ENCODE measurements at regions not wholly inside any gene's neighbourhood (a gene's known extent, or its start where the extent isn't known, plus 50 kb on each side); places are given as distances from the start of the nearest gene placed in this dataset.
"Not testable (repeated sequence)": the region's sequence is repeated elsewhere in the genome, so short reads cannot be mapped to it uniquely, and the experiment has no call there.

- DNase-seq (ENCODE audit: low spot score): no peak
Measured at GRCh38 chr10:62498271-62498670, 124.1 kb downstream of the ZNF365 start.

GRCh38 chr10:62500116-62500515, 125.9 kb downstream of the ZNF365 start:
- DNase-seq (ENCODE audit: low spot score): not testable (repeated sequence)

GRCh38 chr10:62501547-62501946, 127.4 kb downstream of the ZNF365 start:
- DNase-seq (ENCODE audit: low spot score): peak; percentile 28

- no peak for DNase-seq (ENCODE audit: low spot score)
Measured at GRCh38 chr10:62502995-62503613, 128.9 kb downstream of the ZNF365 start.

GRCh38 chr10:62503872-62504271, 129.7 kb downstream of the ZNF365 start:
- no peak for DNase-seq (ENCODE audit: low spot score)

GRCh38 chr10:62506371-62506770, 132.2 kb downstream of the ZNF365 start:
- DNase-seq (ENCODE audit: low spot score): no peak

- DNase-seq (ENCODE audit: low spot score): no peak
Measured at GRCh38 chr10:62511238-62511637, 137.1 kb downstream of the ZNF365 start.

- DNase-seq (ENCODE audit: low spot score): peak; percentile 81
Measured at GRCh38 chr10:62511656-62512055, 137.5 kb downstream of the ZNF365 start.

GRCh38 chr10:62512732-62513475, 138.7 kb downstream of the ZNF365 start:
- peak; percentile 90 for DNase-seq (ENCODE audit: low spot score)

GRCh38 chr10:62514079-62514693, 140.0 kb downstream of the ZNF365 start:
- DNase-seq (ENCODE audit: low spot score): peak; percentile 61

GRCh38 chr10:62517252-62517651, 143.1 kb downstream of the ZNF365 start:
- no peak for DNase-seq (ENCODE audit: low spot score)

- DNase-seq (ENCODE audit: low spot score): peak; percentile 2
Measured at GRCh38 chr10:62527019-62527827, 153.1 kb downstream of the ZNF365 start.

- peak; percentile 42 for DNase-seq (ENCODE audit: low spot score)
Measured at GRCh38 chr10:62528441-62528840, 154.3 kb downstream of the ZNF365 start.

- DNase-seq (ENCODE audit: low spot score): peak; percentile 39
Measured at GRCh38 chr10:62529396-62529795, 155.2 kb downstream of the ZNF365 start.

GRCh38 chr10:62534031-62534430, 159.9 kb downstream of the ZNF365 start:
- no peak for DNase-seq (ENCODE audit: low spot score)

GRCh38 chr10:62538606-62539005, 164.4 kb downstream of the ZNF365 start:
- no peak for DNase-seq (ENCODE audit: low spot score)

- no peak for DNase-seq (ENCODE audit: low spot score)
Measured at GRCh38 chr10:62540389-62540788, 166.2 kb downstream of the ZNF365 start.

- no peak for DNase-seq (ENCODE audit: low spot score)
Measured at GRCh38 chr10:62541811-62542210, 167.6 kb downstream of the ZNF365 start.

- DNase-seq (ENCODE audit: low spot score): no peak
Measured at GRCh38 chr10:62543571-62544355, 169.6 kb downstream of the ZNF365 start.

- DNase-seq (ENCODE audit: low spot score): no peak
Measured at GRCh38 chr10:62545160-62546066, 171.2 kb downstream of the ZNF365 start.

- no peak for DNase-seq (ENCODE audit: low spot score)
Measured at GRCh38 chr10:62548686-62549085, 174.5 kb downstream of the ZNF365 start.
